ENCODE measurements at regions not wholly inside any gene's neighbourhood (a gene's known extent, or its start where the extent isn't known, plus 50 kb on each side); places are given as distances from the start of the nearest gene placed in this dataset.

DNA sequence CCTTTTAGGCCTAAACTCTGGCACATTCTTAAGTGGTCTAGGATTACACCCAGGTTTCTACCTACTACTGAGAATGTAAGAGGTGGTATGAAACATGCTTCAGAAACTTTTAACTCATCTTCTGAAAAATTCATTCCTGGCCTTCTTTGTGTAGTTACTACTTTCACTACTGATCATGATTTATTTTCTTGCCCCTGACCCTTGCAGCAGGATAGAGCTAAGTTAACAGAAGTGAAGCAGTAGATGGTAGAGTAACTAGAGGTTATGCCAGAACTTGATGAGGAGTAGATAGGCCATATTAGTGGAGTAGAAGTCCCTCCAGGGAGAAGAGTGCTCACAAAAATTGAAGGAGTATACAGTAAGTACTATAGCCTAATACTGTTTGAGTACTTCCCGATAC lies 75.5 kb upstream of the MSTN start:
- no peaks in the 10 kb centered on the region for H3K9me3 ChIP-seq
- H3K36me3 ChIP-seq (replicated peaks in 1 of 2; ENCODE audit: insufficient read depth in 1 of 2, low read depth in 2 of 2) = no peaks in the 10 kb centered on the region
- no peak for DNase-seq
- H3K27me3 ChIP-seq = no peaks in the 10 kb centered on the region
- no peak overlapping the region for H3K27ac ChIP-seq
- H3K4me1 ChIP-seq = no peaks in the 10 kb centered on the region
- no peak overlapping the region for H3K4me3 ChIP-seq
- TF ChIP-seq POLR2A (IDR thresholded peaks at IDR 0.05) = no peak
- TF ChIP-seq, protein P1, sequence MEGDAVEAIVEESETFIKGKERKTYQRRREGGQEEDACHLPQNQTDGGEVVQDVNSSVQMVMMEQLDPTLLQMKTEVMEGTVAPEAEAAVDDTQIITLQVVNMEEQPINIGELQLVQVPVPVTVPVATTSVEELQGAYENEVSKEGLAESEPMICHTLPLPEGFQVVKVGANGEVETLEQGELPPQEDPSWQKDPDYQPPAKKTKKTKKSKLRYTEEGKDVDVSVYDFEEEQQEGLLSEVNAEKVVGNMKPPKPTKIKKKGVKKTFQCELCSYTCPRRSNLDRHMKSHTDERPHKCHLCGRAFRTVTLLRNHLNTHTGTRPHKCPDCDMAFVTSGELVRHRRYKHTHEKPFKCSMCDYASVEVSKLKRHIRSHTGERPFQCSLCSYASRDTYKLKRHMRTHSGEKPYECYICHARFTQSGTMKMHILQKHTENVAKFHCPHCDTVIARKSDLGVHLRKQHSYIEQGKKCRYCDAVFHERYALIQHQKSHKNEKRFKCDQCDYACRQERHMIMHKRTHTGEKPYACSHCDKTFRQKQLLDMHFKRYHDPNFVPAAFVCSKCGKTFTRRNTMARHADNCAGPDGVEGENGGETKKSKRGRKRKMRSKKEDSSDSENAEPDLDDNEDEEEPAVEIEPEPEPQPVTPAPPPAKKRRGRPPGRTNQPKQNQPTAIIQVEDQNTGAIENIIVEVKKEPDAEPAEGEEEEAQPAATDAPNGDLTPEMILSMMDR (IDR thresholded peaks at IDR 0.05) = no peak
- WGBS, 2 donors = 93 to 95% methylated on average over 1 of the region's 1 CpG
- ATAC-seq = no peak
- intact Hi-C loops (cut with DNase I) = no loop called here

DNA sequence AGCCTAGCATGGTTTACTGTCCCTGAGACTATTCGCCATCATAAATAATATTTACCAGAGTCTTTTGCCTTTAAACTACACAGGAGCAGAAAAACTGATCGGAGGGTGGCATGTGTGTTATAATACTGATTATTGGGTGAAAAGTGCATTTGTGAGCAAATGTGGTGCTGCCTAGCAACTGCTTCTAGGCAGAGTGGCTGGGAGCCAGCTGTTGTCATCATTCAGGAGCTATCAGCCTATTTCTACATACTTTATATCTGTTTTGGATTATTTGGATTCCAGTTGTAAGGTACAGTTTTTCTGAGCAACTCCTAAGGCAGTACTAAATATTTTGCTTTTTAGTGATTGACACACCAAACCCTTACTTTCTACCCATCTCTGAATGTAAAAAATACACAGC lies 75.0 kb upstream of the MSTN start:
- no peaks in the 10 kb centered on the region for H3K27me3 ChIP-seq
- no peak for TF ChIP-seq POLR2A (IDR thresholded peaks at IDR 0.05)
- TF ChIP-seq, protein P1 (IDR thresholded peaks at IDR 0.05) = no peak
- no peaks in the 10 kb centered on the region for H3K36me3 ChIP-seq (replicated peaks in 1 of 2; ENCODE audit: insufficient read depth in 1 of 2, low read depth in 2 of 2)
- no peak for ATAC-seq
- intact Hi-C loops (cut with DNase I) = no loop called here
- no peak overlapping the region for H3K4me3 ChIP-seq
- peak in 1 of 4 donors; percentile 15 for DNase-seq
- no peaks in the 10 kb centered on the region for H3K4me1 ChIP-seq
- 78 to 85% methylated on average over 2 of the region's 2 CpGs for WGBS, 2 donors
- no peak overlapping the region for H3K27ac ChIP-seq
- no peaks in the 10 kb centered on the region for H3K9me3 ChIP-seq

DNA sequence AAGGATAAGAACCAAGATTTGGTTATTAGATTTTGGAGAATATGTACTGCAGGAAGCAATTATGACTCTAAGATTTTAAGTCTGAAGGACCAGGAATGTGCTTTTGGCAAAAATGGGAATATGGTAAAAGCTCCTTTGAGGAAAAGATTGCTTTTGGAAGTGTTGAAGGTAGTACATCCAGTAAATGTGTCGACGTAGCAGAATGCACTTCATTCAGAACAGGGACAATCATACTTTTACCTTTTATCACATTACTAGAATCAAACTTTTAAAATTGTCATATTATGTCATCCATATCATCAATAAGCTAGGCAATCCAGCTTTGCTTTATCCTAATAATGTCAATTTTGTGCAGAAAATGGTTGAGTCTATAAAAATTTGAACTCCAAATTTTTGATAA lies 74.3 kb upstream of the MSTN start:
- H3K36me3 ChIP-seq (replicated peaks in 1 of 2; ENCODE audit: insufficient read depth in 1 of 2, low read depth in 2 of 2) = no peaks in the 10 kb centered on the region
- 90 to 100% methylated on average over 2 of the region's 2 CpGs for WGBS, 2 donors
- TF ChIP-seq, protein P1 (IDR thresholded peaks at IDR 0.05) = no peak
- TF ChIP-seq POLR2A (IDR thresholded peaks at IDR 0.05) = no peak
- no peaks in the 10 kb centered on the region for H3K27me3 ChIP-seq
- H3K9me3 ChIP-seq = no peaks in the 10 kb centered on the region
- DNase-seq = no peak
- no peak overlapping the region for H3K27ac ChIP-seq
- no peak overlapping the region for H3K4me3 ChIP-seq
- H3K4me1 ChIP-seq = no peaks in the 10 kb centered on the region
- ATAC-seq = no peak
- intact Hi-C loops (cut with DNase I) = no loop called here

DNA sequence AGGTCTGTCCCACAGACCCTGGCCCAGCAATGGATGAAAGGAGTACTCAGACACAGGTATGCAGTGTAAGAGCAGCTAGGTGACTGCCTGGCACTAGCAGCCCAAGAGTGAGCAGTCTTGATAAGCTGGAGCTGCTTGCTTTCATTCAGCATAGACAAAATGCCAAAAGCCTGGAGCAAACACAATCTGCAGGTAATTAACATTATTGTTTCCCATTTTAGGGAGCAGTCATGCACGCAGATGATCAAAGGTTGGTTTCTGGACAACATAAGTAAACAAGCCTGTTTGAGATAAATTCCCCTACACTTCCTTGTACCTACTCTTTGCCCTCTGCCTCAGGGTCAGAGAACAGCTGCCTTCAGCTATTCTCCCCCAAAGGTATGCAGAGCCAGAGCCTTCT lies 73.7 kb upstream of the MSTN start:
- WGBS, 2 donors = 19 to 21% methylated on average over 1 of the region's 1 CpG
- H3K27ac ChIP-seq = no peak overlapping the region
- no peak for DNase-seq

More for the DNA sequence above, 73.7 kb upstream of the MSTN start:
- H3K27me3 ChIP-seq = no peaks in the 10 kb centered on the region
- no peaks in the 10 kb centered on the region for H3K36me3 ChIP-seq (replicated peaks in 1 of 2; ENCODE audit: insufficient read depth in 1 of 2, low read depth in 2 of 2)
- intact Hi-C loops (cut with DNase I) = no loop called here
- no peak for ATAC-seq
- H3K4me3 ChIP-seq = no peak overlapping the region
- H3K9me3 ChIP-seq = no peaks in the 10 kb centered on the region
- TF ChIP-seq, protein P1 (IDR thresholded peaks at IDR 0.05) = no peak
- no peak for TF ChIP-seq POLR2A (IDR thresholded peaks at IDR 0.05)
- H3K4me1 ChIP-seq = no peaks in the 10 kb centered on the region
